ENCODE measurements at regions not wholly inside any gene's neighbourhood (a gene's known extent, or its start where the extent isn't known, plus 50 kb on each side); places are given as distances from the start of the nearest gene placed in this dataset.

DNA sequence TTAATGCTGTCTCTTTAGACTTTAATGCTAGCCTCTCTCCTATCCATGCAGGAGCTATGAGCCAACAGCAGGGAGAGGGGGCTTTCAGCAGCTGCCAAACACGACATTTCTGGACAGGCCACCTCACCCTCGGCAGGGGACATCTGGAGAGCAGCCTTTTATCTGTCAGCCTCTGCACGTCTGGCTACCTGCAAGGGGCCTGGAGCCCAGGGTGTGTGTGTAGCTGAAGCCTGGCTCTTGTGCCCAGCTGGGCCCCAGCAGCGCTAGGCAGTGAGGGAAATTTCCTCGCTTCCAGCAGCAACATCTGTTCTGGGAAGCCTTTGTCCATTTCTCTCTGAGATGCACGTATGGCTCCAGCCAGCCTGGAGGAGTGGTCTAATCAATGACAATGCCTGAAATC is 728.7 kb upstream of the ID2 start:
- TF ChIP-seq, protein P1, sequence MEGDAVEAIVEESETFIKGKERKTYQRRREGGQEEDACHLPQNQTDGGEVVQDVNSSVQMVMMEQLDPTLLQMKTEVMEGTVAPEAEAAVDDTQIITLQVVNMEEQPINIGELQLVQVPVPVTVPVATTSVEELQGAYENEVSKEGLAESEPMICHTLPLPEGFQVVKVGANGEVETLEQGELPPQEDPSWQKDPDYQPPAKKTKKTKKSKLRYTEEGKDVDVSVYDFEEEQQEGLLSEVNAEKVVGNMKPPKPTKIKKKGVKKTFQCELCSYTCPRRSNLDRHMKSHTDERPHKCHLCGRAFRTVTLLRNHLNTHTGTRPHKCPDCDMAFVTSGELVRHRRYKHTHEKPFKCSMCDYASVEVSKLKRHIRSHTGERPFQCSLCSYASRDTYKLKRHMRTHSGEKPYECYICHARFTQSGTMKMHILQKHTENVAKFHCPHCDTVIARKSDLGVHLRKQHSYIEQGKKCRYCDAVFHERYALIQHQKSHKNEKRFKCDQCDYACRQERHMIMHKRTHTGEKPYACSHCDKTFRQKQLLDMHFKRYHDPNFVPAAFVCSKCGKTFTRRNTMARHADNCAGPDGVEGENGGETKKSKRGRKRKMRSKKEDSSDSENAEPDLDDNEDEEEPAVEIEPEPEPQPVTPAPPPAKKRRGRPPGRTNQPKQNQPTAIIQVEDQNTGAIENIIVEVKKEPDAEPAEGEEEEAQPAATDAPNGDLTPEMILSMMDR (IDR thresholded peaks at IDR 0.05; ENCODE audit: poor library complexity, severe bottlenecking) = no peak
- TF ChIP-seq EZH2 (IDR thresholded peaks at IDR 0.05; ENCODE audit: borderline replicate concordance, insufficient read depth, low read length, poor library complexity, severe bottlenecking) = no peak
- TF ChIP-seq, protein P2, sequence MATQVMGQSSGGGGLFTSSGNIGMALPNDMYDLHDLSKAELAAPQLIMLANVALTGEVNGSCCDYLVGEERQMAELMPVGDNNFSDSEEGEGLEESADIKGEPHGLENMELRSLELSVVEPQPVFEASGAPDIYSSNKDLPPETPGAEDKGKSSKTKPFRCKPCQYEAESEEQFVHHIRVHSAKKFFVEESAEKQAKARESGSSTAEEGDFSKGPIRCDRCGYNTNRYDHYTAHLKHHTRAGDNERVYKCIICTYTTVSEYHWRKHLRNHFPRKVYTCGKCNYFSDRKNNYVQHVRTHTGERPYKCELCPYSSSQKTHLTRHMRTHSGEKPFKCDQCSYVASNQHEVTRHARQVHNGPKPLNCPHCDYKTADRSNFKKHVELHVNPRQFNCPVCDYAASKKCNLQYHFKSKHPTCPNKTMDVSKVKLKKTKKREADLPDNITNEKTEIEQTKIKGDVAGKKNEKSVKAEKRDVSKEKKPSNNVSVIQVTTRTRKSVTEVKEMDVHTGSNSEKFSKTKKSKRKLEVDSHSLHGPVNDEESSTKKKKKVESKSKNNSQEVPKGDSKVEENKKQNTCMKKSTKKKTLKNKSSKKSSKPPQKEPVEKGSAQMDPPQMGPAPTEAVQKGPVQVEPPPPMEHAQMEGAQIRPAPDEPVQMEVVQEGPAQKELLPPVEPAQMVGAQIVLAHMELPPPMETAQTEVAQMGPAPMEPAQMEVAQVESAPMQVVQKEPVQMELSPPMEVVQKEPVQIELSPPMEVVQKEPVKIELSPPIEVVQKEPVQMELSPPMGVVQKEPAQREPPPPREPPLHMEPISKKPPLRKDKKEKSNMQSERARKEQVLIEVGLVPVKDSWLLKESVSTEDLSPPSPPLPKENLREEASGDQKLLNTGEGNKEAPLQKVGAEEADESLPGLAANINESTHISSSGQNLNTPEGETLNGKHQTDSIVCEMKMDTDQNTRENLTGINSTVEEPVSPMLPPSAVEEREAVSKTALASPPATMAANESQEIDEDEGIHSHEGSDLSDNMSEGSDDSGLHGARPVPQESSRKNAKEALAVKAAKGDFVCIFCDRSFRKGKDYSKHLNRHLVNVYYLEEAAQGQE (IDR thresholded peaks at IDR 0.05; ENCODE audit: borderline replicate concordance) = no peak

Data from neural cell (in vitro differentiated cells).